ENCODE measurements at regions not wholly inside any gene's neighbourhood (a gene's known extent, or its start where the extent isn't known, plus 50 kb on each side); places are given as distances from the start of the nearest gene placed in this dataset.

DNA sequence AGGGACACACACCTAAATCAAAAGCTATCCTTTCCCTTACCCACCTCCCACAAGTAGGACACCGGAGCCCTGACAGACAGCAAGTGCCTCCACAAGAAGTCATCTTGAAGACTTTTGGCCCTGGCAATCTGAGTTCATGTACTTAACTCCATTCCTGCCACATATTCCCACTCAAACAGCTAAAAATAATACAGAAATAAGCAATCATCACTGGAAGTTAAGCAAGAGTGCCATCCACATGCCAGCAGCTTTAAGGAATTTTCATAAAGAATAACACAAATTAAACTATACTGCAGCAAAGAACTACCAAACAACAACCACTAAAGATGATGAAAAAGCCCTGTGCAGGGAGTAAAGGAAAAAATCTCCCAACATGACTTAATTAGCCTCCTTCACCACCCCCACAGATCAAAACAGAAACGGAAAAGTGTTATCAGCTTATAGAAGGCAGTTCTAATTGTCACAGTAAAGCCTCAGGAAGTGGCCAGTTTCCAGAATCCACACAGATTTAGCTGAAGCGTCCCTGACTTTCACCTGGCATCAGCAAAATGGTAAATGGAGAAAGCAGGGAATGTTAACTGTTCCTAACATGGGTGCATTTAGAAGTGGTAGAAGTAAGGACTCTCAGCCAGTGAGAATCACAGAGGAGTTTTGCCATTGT is 343.9 kb downstream of the TBC1D4 start:
- no peak overlapping the region for H3K23ac ChIP-seq (ENCODE audit: low read length)
- no peak overlapping the region for H3K9ac ChIP-seq (ENCODE audit: low read length)
- no peak overlapping the region for H3K56ac ChIP-seq (ENCODE audit: low read length)
- no peaks in the 10 kb centered on the region for H3K79me2 ChIP-seq (ENCODE audit: control insufficient read depth, insufficient read depth, low read length)
- H3K27ac ChIP-seq (ENCODE audit: low read depth, low read length): no peak overlapping the region
- H3K79me1 ChIP-seq (ENCODE audit: low read length): no peaks in the 10 kb centered on the region
- H4K8ac ChIP-seq (ENCODE audit: low read depth, low read length): no peak overlapping the region
- no peak overlapping the region for H3K4me3 ChIP-seq (ENCODE audit: low read length)
- no peak overlapping the region for H3K4me2 ChIP-seq (ENCODE audit: low read length)
- DNase-seq: no peak
- no peaks in the 10 kb centered on the region for H3K36me3 ChIP-seq (ENCODE audit: control insufficient read depth, insufficient read depth, low read length)
- no peak overlapping the region for H2BK120ac ChIP-seq (ENCODE audit: low read depth, low read length)
- no peak overlapping the region for H2BK5ac ChIP-seq (ENCODE audit: low read length)
- H3K4ac ChIP-seq (ENCODE audit: low read depth, low read length): no peak overlapping the region
- H3K4me1 ChIP-seq (ENCODE audit: control insufficient read depth, low read depth, low read length): no peaks in the 10 kb centered on the region
- no peak overlapping the region for H2BK15ac ChIP-seq (replicated peaks; ENCODE audit: low read depth)
- no peaks in the 10 kb centered on the region for H3K27me3 ChIP-seq (ENCODE audit: insufficient read depth, low read length, poor library complexity)
- H2AK5ac ChIP-seq (ENCODE audit: low read length): no peak overlapping the region
- no peak overlapping the region for H3K18ac ChIP-seq (ENCODE audit: low read length)
- no CpG with 5 or more reads among the region's 3 CpGs for WGBS (ENCODE audit: extremely low coverage, insufficient coverage, low lambda C conversion rate)
- no peak overlapping the region for H4K5ac ChIP-seq (ENCODE audit: low read length)

DNA sequence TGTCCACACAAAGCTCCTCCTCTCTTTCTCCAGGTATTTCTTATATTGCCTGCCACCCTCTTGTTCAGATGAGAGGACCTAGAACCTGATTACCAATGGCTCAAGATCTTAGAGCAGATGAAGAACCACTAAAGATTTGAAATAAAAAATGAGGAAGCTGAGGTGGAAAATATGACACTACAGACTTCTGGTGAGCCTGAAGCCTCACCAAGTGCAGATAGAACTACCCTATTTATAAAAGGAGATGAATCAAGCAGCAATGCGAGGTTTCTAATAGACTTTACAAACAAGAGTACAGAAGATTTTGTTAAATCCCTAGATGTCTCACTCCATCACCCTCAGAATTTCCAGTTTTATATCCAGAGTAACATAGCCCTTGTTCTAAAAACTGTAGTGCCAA is 345.8 kb downstream of the TBC1D4 start:
- H2AK5ac ChIP-seq (ENCODE audit: low read length): no peak overlapping the region
- no peaks in the 10 kb centered on the region for H3K4me1 ChIP-seq (ENCODE audit: control insufficient read depth, low read depth, low read length)
- H3K18ac ChIP-seq (ENCODE audit: low read length): no peak overlapping the region
- H2BK120ac ChIP-seq (ENCODE audit: low read depth, low read length): no peak overlapping the region
- no peak overlapping the region for H3K4me2 ChIP-seq (ENCODE audit: low read length)
- no peak overlapping the region for H2BK15ac ChIP-seq (replicated peaks; ENCODE audit: low read depth)
- no peak overlapping the region for H3K9ac ChIP-seq (ENCODE audit: low read length)
- no peaks in the 10 kb centered on the region for H3K27me3 ChIP-seq (ENCODE audit: insufficient read depth, low read length, poor library complexity)
- no peaks in the 10 kb centered on the region for H3K36me3 ChIP-seq (ENCODE audit: control insufficient read depth, insufficient read depth, low read length)
- H3K27ac ChIP-seq (ENCODE audit: low read depth, low read length): no peak overlapping the region
- no peak overlapping the region for H3K23ac ChIP-seq (ENCODE audit: low read length)
- no peaks in the 10 kb centered on the region for H3K79me2 ChIP-seq (ENCODE audit: control insufficient read depth, insufficient read depth, low read length)
- H4K8ac ChIP-seq (ENCODE audit: low read depth, low read length): no peak overlapping the region
- DNase-seq: no peak
- no CpG with 5 or more reads among the region's 1 CpG for WGBS (ENCODE audit: extremely low coverage, insufficient coverage, low lambda C conversion rate)
- no peaks in the 10 kb centered on the region for H3K79me1 ChIP-seq (ENCODE audit: low read length)
- H3K56ac ChIP-seq (ENCODE audit: low read length): no peak overlapping the region
- H4K5ac ChIP-seq (ENCODE audit: low read length): no peak overlapping the region
- no peak overlapping the region for H2BK5ac ChIP-seq (ENCODE audit: low read length)
- no peak overlapping the region for H3K4me3 ChIP-seq (ENCODE audit: low read length)
- no peak overlapping the region for H3K4ac ChIP-seq (ENCODE audit: low read depth, low read length)

DNA sequence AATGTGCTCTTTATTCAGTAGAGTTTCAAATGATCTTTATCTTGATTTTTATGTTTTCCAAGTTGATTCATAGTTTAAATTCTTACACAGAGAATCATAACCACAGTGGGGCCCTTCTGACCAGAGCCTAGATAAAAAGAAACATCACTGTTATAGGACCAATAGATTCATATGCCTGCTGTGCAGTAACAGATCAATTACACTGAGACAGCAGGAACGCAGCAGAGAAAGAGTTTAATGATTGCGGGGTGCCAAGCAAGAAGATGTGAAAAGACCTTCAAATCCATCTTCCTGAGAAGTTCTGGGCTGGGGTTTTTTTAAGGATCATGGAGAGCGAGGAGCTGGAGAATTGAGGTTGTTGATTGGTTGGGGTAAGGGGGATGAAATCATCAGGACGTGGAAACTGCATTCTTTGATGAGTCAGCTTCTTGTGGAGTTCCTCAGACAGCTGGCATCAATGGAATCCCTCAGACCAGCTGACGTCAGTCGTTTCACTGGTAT is 346.6 kb downstream of the TBC1D4 start:
- WGBS (ENCODE audit: extremely low coverage, insufficient coverage, low lambda C conversion rate): no CpG with 5 or more reads among the region's 6 CpGs

DNA sequence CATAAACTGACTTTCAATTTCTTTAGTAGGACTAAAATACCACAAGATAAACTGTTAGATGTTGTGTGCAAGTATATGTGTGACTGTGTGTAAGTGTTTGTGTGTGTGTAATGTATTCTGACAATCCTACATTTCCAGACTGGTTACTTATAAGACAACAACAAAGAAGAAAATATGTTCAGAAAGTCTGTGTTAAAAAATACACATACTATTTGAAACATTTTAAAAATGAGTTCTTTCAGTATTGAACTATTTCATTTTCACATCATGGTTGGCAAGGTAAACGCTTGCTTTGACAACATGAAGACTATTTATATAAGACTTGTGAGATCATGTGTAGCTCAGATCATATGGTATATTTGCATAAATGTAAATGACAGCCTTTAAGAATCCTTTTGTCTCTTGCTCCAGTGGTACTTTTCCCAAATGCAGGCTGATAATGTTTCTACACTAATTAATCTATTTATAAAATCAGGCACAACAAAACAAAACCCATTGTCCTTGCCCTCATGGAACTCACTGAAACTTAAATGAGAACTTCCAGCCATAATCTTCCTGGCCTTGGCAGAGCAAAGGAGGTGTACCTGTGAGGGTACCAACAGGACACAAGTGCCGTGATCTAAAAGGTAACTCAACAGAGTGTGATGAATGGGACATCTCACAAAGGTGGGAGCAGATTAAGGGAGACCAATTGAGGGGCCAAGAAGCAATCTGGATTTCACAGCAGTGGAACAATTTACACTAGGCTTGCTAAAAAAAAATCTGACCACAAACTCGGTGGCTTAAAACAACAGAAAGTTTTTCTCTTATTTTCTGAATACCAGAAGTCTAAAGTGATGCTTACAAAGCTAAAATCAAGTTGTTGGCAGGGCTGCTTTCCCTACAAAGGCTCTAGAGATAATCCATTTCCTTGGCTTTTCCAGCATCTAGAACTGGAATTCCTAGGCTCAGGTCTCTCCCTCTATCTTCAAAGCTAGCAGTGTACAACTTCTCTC is 349.0 kb downstream of the TBC1D4 start:
- Histone ChIP-seq H2BK15ac (replicated peaks; ENCODE audit: low read depth) (no peak overlapping the region), H3K79me1 (ENCODE audit: low read length) (no peaks in the 10 kb centered on the region), H3K9ac (ENCODE audit: low read length) (no peak overlapping the region), H2AK5ac (ENCODE audit: low read length) (no peak overlapping the region), H3K4me2 (ENCODE audit: low read length) (no peak overlapping the region), H3K56ac (ENCODE audit: low read length) (no peak overlapping the region), H3K4me1 (ENCODE audit: control insufficient read depth, low read depth, low read length) (no peaks in the 10 kb centered on the region), H2BK5ac (ENCODE audit: low read length) (no peak overlapping the region), H3K4ac (ENCODE audit: low read depth, low read length) (no peak overlapping the region), H3K27ac (ENCODE audit: low read depth, low read length) (no peak overlapping the region), H3K36me3 (ENCODE audit: control insufficient read depth, insufficient read depth, low read length) (no peaks in the 10 kb centered on the region), H3K4me3 (ENCODE audit: low read length) (no peak overlapping the region), H3K23ac (ENCODE audit: low read length) (no peak overlapping the region), H3K18ac (ENCODE audit: low read length) (no peak overlapping the region), H4K5ac (ENCODE audit: low read length) (no peak overlapping the region), H4K8ac (ENCODE audit: low read depth, low read length) (no peak overlapping the region), H2BK120ac (ENCODE audit: low read depth, low read length) (no peak overlapping the region), H3K79me2 (ENCODE audit: control insufficient read depth, insufficient read depth, low read length) (no peaks in the 10 kb centered on the region), H3K27me3 (ENCODE audit: insufficient read depth, low read length, poor library complexity) (no peaks in the 10 kb centered on the region)
- DNase-seq: peak; percentile 16
- no CpG with 5 or more reads among the region's 3 CpGs for WGBS (ENCODE audit: extremely low coverage, insufficient coverage, low lambda C conversion rate)

More for the DNA sequence above, 346.6 kb downstream of the TBC1D4 start:
- H3K27me3 ChIP-seq (ENCODE audit: insufficient read depth, low read length, poor library complexity): no peaks in the 10 kb centered on the region
- no peak overlapping the region for H2BK120ac ChIP-seq (ENCODE audit: low read depth, low read length)
- H3K79me1 ChIP-seq (ENCODE audit: low read length): no peaks in the 10 kb centered on the region
- no peak overlapping the region for H4K5ac ChIP-seq (ENCODE audit: low read length)
- no peak overlapping the region for H3K9ac ChIP-seq (ENCODE audit: low read length)
- H3K4ac ChIP-seq (ENCODE audit: low read depth, low read length): no peak overlapping the region
- H3K23ac ChIP-seq (ENCODE audit: low read length): no peak overlapping the region
- H2BK15ac ChIP-seq (replicated peaks; ENCODE audit: low read depth): no peak overlapping the region
- no peak overlapping the region for H3K4me2 ChIP-seq (ENCODE audit: low read length)
- no peak overlapping the region for H3K27ac ChIP-seq (ENCODE audit: low read depth, low read length)
- no peak overlapping the region for H3K56ac ChIP-seq (ENCODE audit: low read length)
- H3K36me3 ChIP-seq (ENCODE audit: control insufficient read depth, insufficient read depth, low read length): no peaks in the 10 kb centered on the region
- no peak overlapping the region for H3K4me3 ChIP-seq (ENCODE audit: low read length)
- no peaks in the 10 kb centered on the region for H3K4me1 ChIP-seq (ENCODE audit: control insufficient read depth, low read depth, low read length)
- no peak overlapping the region for H4K8ac ChIP-seq (ENCODE audit: low read depth, low read length)
- peak; percentile 37 for DNase-seq
- no peak overlapping the region for H2AK5ac ChIP-seq (ENCODE audit: low read length)
- no peak overlapping the region for H3K18ac ChIP-seq (ENCODE audit: low read length)
- no peak overlapping the region for H2BK5ac ChIP-seq (ENCODE audit: low read length)
- no peaks in the 10 kb centered on the region for H3K79me2 ChIP-seq (ENCODE audit: control insufficient read depth, insufficient read depth, low read length)

DNA sequence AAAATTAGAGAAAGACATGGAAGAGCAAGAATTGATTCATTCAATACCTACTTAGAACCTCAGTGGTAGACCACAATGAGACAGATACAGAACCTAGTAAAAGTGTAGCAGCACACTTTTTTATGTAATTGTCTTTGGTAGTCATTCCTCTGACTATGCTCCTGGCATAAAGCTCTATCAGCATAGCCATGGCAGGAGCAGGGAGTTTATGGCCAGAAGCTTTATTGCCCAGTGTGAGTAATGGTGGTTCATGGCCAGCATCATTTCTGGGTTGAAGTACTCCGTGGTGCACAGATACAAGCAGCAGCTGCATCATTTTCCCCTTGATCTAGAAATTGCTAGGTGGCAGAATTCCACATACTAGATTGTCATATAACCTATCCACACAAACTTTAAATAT is 352.6 kb downstream of the TBC1D4 start:
- Histone ChIP-seq H3K27me3 (ENCODE audit: insufficient read depth, low read length, poor library complexity) (no peaks in the 10 kb centered on the region), H3K9ac (ENCODE audit: low read length) (no peak overlapping the region), H3K36me3 (ENCODE audit: control insufficient read depth, insufficient read depth, low read length) (no peaks in the 10 kb centered on the region), H3K27ac (ENCODE audit: low read depth, low read length) (no peak overlapping the region), H2BK15ac (replicated peaks; ENCODE audit: low read depth) (no peak overlapping the region), H3K79me2 (ENCODE audit: control insufficient read depth, insufficient read depth, low read length) (no peaks in the 10 kb centered on the region), H2BK5ac (ENCODE audit: low read length) (no peak overlapping the region), H4K5ac (ENCODE audit: low read length) (no peak overlapping the region), H2BK120ac (ENCODE audit: low read depth, low read length) (no peak overlapping the region), H2AK5ac (ENCODE audit: low read length) (no peak overlapping the region), H4K8ac (ENCODE audit: low read depth, low read length) (no peak overlapping the region), H3K4me3 (ENCODE audit: low read length) (no peak overlapping the region), H3K23ac (ENCODE audit: low read length) (no peak overlapping the region), H3K79me1 (ENCODE audit: low read length) (no peaks in the 10 kb centered on the region), H3K4ac (ENCODE audit: low read depth, low read length) (no peak overlapping the region), H3K4me1 (ENCODE audit: control insufficient read depth, low read depth, low read length) (no peaks in the 10 kb centered on the region), H3K18ac (ENCODE audit: low read length) (no peak overlapping the region), H3K4me2 (ENCODE audit: low read length) (no peak overlapping the region), H3K56ac (ENCODE audit: low read length) (no peak overlapping the region)
- DNase-seq: no peak
- whole genome bisulfite sequencing (ENCODE audit: extremely low coverage, insufficient coverage, low lambda C conversion rate): no CpG with 5 or more reads among the region's 1 CpG
